ENCODE measurements at regions not wholly inside any gene's neighbourhood (a gene's known extent, or its start where the extent isn't known, plus 50 kb on each side); places are given as distances from the start of the nearest gene placed in this dataset.

DNA sequence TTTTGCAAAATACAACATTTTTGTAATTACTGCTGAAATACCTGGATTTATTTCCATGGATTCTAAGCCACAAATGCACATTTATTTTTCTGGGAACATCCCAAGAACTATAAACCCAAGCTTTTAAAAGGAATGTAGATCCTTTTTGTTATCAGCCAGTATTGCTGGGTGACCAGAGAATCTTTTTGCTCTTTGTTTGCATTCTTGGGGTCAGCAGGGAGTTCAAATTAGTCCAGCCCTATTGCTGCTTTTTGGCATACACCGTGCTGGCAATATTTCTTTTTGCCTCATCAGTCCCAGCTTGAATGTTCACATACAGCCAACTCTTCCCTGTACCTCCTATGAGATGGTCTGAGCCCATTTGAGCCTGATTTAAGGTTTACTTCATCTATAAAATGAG, 155.2 kb upstream of the CNR1 start:
- Mint-ChIP-seq H3K27me3 (ENCODE audit: low read depth, unreplicated experiment) (peaks cover under 1% of the 10 kb centered on the region), H3K36me3 (ENCODE audit: low read depth, unreplicated experiment) (no peaks in the 10 kb centered on the region), H3K4me3 (ENCODE audit: unreplicated experiment) (no peak overlapping the region), H3K4me1 (ENCODE audit: low read depth, unreplicated experiment) (no peaks in the 10 kb centered on the region), H3K9me3 (ENCODE audit: unreplicated experiment) (no peaks in the 10 kb centered on the region), H3K27ac (ENCODE audit: unreplicated experiment) (no peak overlapping the region)
- H3K4me3 ChIP-seq (ENCODE audit: insufficient read depth, low read depth, low read length): no peak overlapping the region
- H3K27me3 ChIP-seq (ENCODE audit: insufficient read depth, low read length): no peaks in the 10 kb centered on the region
- H3K27ac ChIP-seq (ENCODE audit: low read depth, low read length): no peak overlapping the region
- no peaks in the 10 kb centered on the region for H3K36me3 ChIP-seq (ENCODE audit: insufficient read depth, low read length)
- no peaks in the 10 kb centered on the region for H3K9me3 ChIP-seq (ENCODE audit: insufficient read depth, low read depth, low read length)
- TF ChIP-seq, protein P1, sequence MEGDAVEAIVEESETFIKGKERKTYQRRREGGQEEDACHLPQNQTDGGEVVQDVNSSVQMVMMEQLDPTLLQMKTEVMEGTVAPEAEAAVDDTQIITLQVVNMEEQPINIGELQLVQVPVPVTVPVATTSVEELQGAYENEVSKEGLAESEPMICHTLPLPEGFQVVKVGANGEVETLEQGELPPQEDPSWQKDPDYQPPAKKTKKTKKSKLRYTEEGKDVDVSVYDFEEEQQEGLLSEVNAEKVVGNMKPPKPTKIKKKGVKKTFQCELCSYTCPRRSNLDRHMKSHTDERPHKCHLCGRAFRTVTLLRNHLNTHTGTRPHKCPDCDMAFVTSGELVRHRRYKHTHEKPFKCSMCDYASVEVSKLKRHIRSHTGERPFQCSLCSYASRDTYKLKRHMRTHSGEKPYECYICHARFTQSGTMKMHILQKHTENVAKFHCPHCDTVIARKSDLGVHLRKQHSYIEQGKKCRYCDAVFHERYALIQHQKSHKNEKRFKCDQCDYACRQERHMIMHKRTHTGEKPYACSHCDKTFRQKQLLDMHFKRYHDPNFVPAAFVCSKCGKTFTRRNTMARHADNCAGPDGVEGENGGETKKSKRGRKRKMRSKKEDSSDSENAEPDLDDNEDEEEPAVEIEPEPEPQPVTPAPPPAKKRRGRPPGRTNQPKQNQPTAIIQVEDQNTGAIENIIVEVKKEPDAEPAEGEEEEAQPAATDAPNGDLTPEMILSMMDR (IDR thresholded peaks at IDR 0.05; ENCODE audit: insufficient read depth, low read depth, low read length): no peak
- no peak for TF ChIP-seq EZH2 (IDR thresholded peaks at IDR 0.05; ENCODE audit: insufficient read depth, low read length)
- DNase-seq (ENCODE audit: low read depth) (no peak), FAIRE-seq (no peak)
- no peaks in the 10 kb centered on the region for H3K79me2 ChIP-seq (ENCODE audit: insufficient read depth, low read length)
- no peaks in the 10 kb centered on the region for H4K20me1 ChIP-seq (ENCODE audit: insufficient read depth, low read length)
- H3K9ac ChIP-seq (ENCODE audit: low read length): no peak overlapping the region
- no peak overlapping the region for H3K4me2 ChIP-seq (ENCODE audit: low read length)
- no peaks in the 10 kb centered on the region for H3K4me1 ChIP-seq (ENCODE audit: insufficient read depth, low read length)
- no peak overlapping the region for H2AFZ ChIP-seq (ENCODE audit: low read depth, low read length)

DNA sequence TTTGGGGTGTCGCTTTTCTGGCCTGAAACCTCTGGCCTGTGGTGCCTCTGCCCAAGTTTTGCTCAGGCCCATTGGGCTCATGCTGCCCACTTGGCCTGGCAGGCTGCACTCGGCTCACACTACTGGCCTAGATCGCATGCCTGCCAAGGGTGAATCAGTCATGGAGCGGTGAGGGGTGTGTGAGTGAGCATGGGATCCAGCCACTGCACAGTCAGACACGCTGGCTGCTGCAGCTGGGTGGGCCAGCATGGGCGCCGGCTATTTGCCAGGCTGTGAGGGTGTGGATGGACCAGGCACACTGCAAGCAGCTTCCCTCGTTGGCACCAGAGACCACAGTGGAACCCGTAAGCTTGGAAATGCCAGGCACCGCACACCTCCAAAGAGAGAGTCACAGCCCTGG, 145.4 kb upstream of the CNR1 start:
- Mint-ChIP-seq H3K27me3 (ENCODE audit: low read depth, unreplicated experiment) (peaks cover 9% of the 10 kb centered on the region), H3K9me3 (ENCODE audit: unreplicated experiment) (no peaks in the 10 kb centered on the region), H3K4me1 (ENCODE audit: low read depth, unreplicated experiment) (no peaks in the 10 kb centered on the region), H3K4me3 (ENCODE audit: unreplicated experiment) (no peak overlapping the region), H3K27ac (ENCODE audit: unreplicated experiment) (no peak overlapping the region), H3K36me3 (ENCODE audit: low read depth, unreplicated experiment) (no peaks in the 10 kb centered on the region)
- FAIRE-seq: no peak
- no peak overlapping the region for H3K4me3 ChIP-seq (ENCODE audit: insufficient read depth, low read depth, low read length)
- no peaks in the 10 kb centered on the region for H4K20me1 ChIP-seq (ENCODE audit: insufficient read depth, low read length)
- H3K9ac ChIP-seq (ENCODE audit: low read length): no peak overlapping the region
- DNase-seq (ENCODE audit: low read depth): no peak
- no peaks in the 10 kb centered on the region for H3K27me3 ChIP-seq (ENCODE audit: insufficient read depth, low read length)
- no peak overlapping the region for H2AFZ ChIP-seq (ENCODE audit: low read depth, low read length)
- no peak overlapping the region for H3K4me2 ChIP-seq (ENCODE audit: low read length)
- no peaks in the 10 kb centered on the region for H3K79me2 ChIP-seq (ENCODE audit: insufficient read depth, low read length)
- H3K9me3 ChIP-seq (ENCODE audit: insufficient read depth, low read depth, low read length): no peaks in the 10 kb centered on the region
- no peak overlapping the region for H3K27ac ChIP-seq (ENCODE audit: low read depth, low read length)
- H3K4me1 ChIP-seq (ENCODE audit: insufficient read depth, low read length): no peaks in the 10 kb centered on the region
- H3K36me3 ChIP-seq (ENCODE audit: insufficient read depth, low read length): no peaks in the 10 kb centered on the region
- no peak for TF ChIP-seq EZH2 (IDR thresholded peaks at IDR 0.05; ENCODE audit: insufficient read depth, low read length)

DNA sequence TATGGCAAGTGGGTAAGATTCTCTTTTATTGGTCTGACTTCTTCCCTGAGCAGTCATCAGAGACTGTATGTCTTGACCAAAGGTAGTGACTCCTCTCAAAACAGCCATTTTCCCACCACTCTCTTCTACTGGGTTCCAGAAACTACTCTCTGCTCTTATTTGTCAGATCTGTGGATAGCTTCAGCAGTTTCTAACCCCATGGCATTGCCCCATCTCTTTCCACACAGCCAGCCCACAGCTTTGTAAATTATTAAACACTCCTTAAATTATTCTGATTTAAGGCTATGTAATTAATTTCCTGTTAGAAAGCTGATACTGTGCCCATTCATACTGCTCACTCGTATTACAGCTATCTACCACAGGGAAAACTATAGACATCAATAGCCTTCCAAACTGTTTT, 138.4 kb upstream of the CNR1 start:
- Histone ChIP-seq H2AFZ (ENCODE audit: low read depth, low read length) (no peak overlapping the region), H3K27me3 (ENCODE audit: insufficient read depth, low read length) (no peaks in the 10 kb centered on the region), H3K4me2 (ENCODE audit: low read length) (no peak overlapping the region), H3K79me2 (ENCODE audit: insufficient read depth, low read length) (no peaks in the 10 kb centered on the region), H3K4me1 (ENCODE audit: insufficient read depth, low read length) (peaks cover 5% of the 10 kb centered on the region), H4K20me1 (ENCODE audit: insufficient read depth, low read length) (no peaks in the 10 kb centered on the region), H3K9ac (ENCODE audit: low read length) (no peak overlapping the region), H3K4me3 (ENCODE audit: insufficient read depth, low read depth, low read length) (no peak overlapping the region), H3K36me3 (ENCODE audit: insufficient read depth, low read length) (no peaks in the 10 kb centered on the region), H3K9me3 (ENCODE audit: insufficient read depth, low read depth, low read length) (no peaks in the 10 kb centered on the region), H3K27ac (ENCODE audit: low read depth, low read length) (no peak overlapping the region)
- Mint-ChIP-seq H3K27me3 (ENCODE audit: low read depth, unreplicated experiment) (no peaks in the 10 kb centered on the region), H3K4me3 (ENCODE audit: unreplicated experiment) (no peak overlapping the region), H3K4me1 (ENCODE audit: low read depth, unreplicated experiment) (peaks cover 5% of the 10 kb centered on the region), H3K27ac (ENCODE audit: unreplicated experiment) (no peak overlapping the region), H3K9me3 (ENCODE audit: unreplicated experiment) (no peaks in the 10 kb centered on the region), H3K36me3 (ENCODE audit: low read depth, unreplicated experiment) (no peaks in the 10 kb centered on the region)
- FAIRE-seq (no peak), DNase-seq (ENCODE audit: low read depth) (no peak)
- TF ChIP-seq, protein P1 (IDR thresholded peaks at IDR 0.05; ENCODE audit: insufficient read depth, low read depth, low read length): no peak
- TF ChIP-seq EZH2 (IDR thresholded peaks at IDR 0.05; ENCODE audit: insufficient read depth, low read length): no peak

Data from astrocyte (in vitro differentiated cells and primary cell).